Kidney epithelial cell (primary cell): ENCODE measurements at regions not wholly inside any gene's neighbourhood (a gene's known extent, or its start where the extent isn't known, plus 50 kb on each side); places are given as distances from the start of the nearest gene placed in this dataset.
"Not testable (repeated sequence)": the region's sequence is repeated elsewhere in the genome, so short reads cannot be mapped to it uniquely, and the experiment has no call there.

ENCODE experiments used
- DNase-seq: peaks from one replicate; pipeline ENCODE4 v3.0.0-alpha.2; 2010; ENCODE audit warnings: low read depth
- H3K27me3 ChIP-seq: 2 replicates; pipeline ENCODE4 v1.6.0; 2011; ENCODE audit warnings: low read length; ENCODE audit not compliant: control insufficient read depth, insufficient read depth
- H3K36me3 ChIP-seq: 2 replicates; pipeline ENCODE4 v1.5.1; 2011; ENCODE audit warnings: low read length; ENCODE audit not compliant: control insufficient read depth, insufficient read depth
- H3K4me3 ChIP-seq: 2 replicates; pipeline ENCODE4 v1.5.1; 2011; ENCODE audit warnings: low read depth, mild to moderate bottlenecking, control low read depth, low read length
- TF ChIP-seq, protein P1 (sequence below): IDR thresholded peaks from 2 replicates; pipeline ENCODE4 v1.5.1; 2011; ENCODE audit warnings: mild to moderate bottlenecking, moderate library complexity, low read length, control low read depth, inconsistent platforms; ENCODE audit not compliant: insufficient read depth, poor library complexity, severe bottlenecking

DNA sequence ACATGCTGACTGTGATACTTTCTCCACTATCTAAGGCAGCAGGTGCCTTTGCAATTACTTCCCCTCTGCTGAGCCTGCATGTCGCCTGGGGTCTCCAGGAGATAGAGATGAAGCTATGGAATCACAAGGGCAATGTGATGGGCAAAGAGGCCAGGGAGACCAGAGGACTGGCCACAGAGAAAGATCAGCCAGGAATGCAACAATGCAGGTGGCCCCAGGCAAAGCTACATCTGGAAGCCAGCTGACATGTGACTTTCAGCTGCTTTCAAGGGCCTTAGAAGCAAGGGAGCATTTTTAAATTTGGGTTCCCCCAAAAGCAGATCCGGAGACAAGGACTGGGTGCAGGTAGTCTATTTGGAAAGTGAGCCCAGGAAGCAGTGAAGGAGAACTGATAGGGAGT is 107.9 kb upstream of the SRSF6 start:
- Histone ChIP-seq H3K36me3 (no peaks in the 10 kb centered on the region), H3K4me3 (no peak overlapping the region), H3K27me3 (no peaks in the 10 kb centered on the region)
- no peak for DNase-seq
- TF ChIP-seq, protein P1, sequence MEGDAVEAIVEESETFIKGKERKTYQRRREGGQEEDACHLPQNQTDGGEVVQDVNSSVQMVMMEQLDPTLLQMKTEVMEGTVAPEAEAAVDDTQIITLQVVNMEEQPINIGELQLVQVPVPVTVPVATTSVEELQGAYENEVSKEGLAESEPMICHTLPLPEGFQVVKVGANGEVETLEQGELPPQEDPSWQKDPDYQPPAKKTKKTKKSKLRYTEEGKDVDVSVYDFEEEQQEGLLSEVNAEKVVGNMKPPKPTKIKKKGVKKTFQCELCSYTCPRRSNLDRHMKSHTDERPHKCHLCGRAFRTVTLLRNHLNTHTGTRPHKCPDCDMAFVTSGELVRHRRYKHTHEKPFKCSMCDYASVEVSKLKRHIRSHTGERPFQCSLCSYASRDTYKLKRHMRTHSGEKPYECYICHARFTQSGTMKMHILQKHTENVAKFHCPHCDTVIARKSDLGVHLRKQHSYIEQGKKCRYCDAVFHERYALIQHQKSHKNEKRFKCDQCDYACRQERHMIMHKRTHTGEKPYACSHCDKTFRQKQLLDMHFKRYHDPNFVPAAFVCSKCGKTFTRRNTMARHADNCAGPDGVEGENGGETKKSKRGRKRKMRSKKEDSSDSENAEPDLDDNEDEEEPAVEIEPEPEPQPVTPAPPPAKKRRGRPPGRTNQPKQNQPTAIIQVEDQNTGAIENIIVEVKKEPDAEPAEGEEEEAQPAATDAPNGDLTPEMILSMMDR = no peak

- H3K36me3 ChIP-seq, DNase-seq, H3K27me3 ChIP-seq, H3K4me3 ChIP-seq: not testable (repeated sequence)
These were observed 109.9 kb upstream of the SRSF6 start for GRCh38 chr20:43347839-43348238.

- TF ChIP-seq, protein P1 = no peak
- no peak overlapping the region for H3K4me3 ChIP-seq
- H3K36me3 ChIP-seq = no peaks in the 10 kb centered on the region
- H3K27me3 ChIP-seq = no peaks in the 10 kb centered on the region
- no peak for DNase-seq
These were observed 112.0 kb upstream of the SRSF6 start for GRCh38 chr20:43345676-43346075.

- no peaks in the 10 kb centered on the region for H3K36me3 ChIP-seq
- DNase-seq = no peak
- TF ChIP-seq, protein P1 = no peak
- no peak overlapping the region for H3K4me3 ChIP-seq
- H3K27me3 ChIP-seq = no peaks in the 10 kb centered on the region
These were observed 116.2 kb upstream of the SRSF6 start for GRCh38 chr20:43341511-43341910.

DNA sequence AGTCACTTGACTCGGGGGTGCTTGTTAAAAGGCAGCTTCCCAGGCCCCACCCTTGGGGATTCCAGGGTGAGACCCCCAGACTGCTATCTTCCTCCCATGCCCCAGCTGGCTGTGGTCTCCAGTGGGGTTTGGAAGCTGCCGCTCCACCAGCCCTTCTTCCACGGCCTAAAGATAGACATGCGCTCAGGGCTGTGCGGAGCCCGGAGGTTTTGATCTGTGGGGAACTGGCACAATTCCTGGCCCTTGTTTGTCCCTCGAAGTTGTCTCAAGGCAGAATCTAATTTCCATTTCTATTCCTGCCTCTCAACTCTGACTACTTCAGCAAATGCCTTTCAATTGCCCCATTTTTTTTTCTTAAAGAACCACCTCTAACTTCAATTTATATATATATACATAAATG is 120.7 kb upstream of the SRSF6 start:
- no peak for DNase-seq
- TF ChIP-seq, protein P1 = no peak
- H3K27me3 ChIP-seq = no peaks in the 10 kb centered on the region
- no peaks in the 10 kb centered on the region for H3K36me3 ChIP-seq
- H3K4me3 ChIP-seq = no peak overlapping the region

DNA sequence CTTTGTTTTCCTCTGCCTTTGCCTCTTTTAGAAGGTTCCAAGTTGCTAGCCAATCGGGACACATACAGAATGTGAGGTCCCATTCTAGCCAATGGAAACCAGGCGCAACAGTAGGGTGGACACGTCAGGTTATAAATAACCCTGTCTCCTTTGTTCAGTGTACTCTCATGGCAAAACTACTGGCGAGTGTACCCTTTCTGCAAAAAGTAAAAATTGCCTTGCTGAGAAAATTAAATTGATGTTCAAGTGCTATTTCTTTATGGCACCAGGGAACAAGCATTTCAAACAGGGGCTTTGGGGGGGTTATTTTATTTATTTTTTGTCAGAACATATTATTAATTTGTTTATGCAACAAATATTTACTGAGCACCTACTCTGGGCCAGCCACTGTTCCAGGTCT is 123.6 kb upstream of the SRSF6 start:
- H3K27me3 ChIP-seq = no peaks in the 10 kb centered on the region
- DNase-seq = no peak
- TF ChIP-seq, protein P1 = no peak
- H3K36me3 ChIP-seq = no peaks in the 10 kb centered on the region
- no peak overlapping the region for H3K4me3 ChIP-seq
